Upper lobe of left lung (tissue), 4 donors: ENCODE measurements at regions not wholly inside any gene's neighbourhood (a gene's known extent, or its start where the extent isn't known, plus 50 kb on each side); places are given as distances from the start of the nearest gene placed in this dataset.

Source experiments
- CTCF ChIP-seq, 6 experiments: fragments of 450-650 bp in 4 of 6; fragments of 200-600 bp in 2 of 6; sonication (generic) in 2 of 6; IDR thresholded peaks; one replicate each; pipeline ENCODE4 v1.5.1; 2016 to 2019; ENCODE audit warnings: antibody characterized with exemption in 6 of 6
- POLR2AphosphoS5 ChIP-seq, 2 donors: sonication (generic); formaldehyde crosslinking; IDR thresholded peaks; one replicate each; pipeline ENCODE4 v1.5.1; 2017; ENCODE audit warnings: antibody characterized with exemption in 2 of 2

DNA sequence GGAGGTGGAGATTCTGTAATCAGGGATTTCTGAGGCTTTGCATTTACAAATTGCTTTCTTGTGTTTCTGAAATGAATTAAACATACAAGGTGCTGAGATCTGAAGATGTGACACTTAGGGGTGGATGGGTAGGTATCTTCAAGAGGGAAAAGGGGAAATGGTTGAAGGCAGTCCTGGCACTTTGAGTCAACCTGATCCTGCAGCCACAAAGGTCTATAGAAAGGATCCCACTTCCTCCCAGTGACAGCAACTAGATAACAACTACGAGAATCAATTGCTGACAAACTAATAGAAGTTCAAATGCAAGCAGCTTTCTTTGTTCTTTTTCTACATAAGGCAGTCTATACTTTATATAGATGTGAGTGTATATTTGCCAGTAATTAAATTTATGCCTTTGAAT lies 553.3 kb downstream of the MDFIC start:
- no peak for TF ChIP-seq CTCF (IDR thresholded peaks at IDR 0.05)
- no peak for TF ChIP-seq POLR2AphosphoS5 (IDR thresholded peaks at IDR 0.05)
